ENCODE measurements at regions not wholly inside any gene's neighbourhood (a gene's known extent, or its start where the extent isn't known, plus 50 kb on each side); places are given as distances from the start of the nearest gene placed in this dataset.
"Not testable (repeated sequence)": the region's sequence is repeated elsewhere in the genome, so short reads cannot be mapped to it uniquely, and the experiment has no call there.

DNA sequence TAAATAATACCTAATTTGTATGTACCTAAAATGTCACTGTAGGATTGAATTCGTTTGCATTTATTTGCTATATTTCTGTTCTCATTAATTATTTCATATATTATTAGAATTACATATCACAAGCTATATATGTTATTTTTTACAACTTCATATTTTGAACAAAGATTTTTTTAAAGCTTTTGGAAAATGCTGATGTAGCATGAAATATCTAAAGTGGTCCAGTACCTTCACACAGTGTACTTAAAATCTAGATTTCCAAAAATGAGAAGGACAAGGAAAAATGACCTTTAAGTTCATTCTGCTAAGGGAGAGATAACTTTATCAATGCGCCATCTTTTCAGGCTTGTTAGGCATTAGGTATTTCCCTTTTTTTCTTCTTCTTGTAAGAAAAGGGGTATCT lies 71.8 kb downstream of the LARP7 start:
- intact Hi-C loops (cut with DNase I) = no loop called here
- no peak for DNase-seq (ENCODE audit: low spot score)

GRCh38 chr4:112714922-112715901 lies 78.3 kb downstream of the LARP7 start:
- no peak for DNase-seq (ENCODE audit: low spot score)
- intact Hi-C loops (cut with DNase I) = no loop called here

DNA sequence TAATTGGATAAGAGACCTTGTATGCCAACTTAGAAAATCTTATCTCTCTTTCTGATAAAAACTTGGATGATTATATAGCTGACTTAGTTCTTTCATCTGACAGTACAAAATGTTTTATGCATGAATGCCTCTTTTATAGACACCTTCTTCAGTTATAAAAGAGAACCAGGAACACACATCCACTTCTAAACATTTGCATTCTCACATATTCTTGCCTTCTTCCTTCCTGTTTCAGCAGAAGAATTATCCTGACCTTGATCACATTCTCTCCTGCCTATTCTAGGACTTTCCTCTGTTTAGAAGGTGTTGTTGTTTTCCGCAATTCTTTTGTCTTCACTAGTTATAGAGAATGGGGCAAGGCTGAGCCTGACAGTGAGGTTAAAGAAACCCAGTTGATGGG lies 80.9 kb downstream of the LARP7 start:
- DNase-seq (ENCODE audit: low spot score) = no peak
- intact Hi-C loops (cut with DNase I) = no loop called here

DNA sequence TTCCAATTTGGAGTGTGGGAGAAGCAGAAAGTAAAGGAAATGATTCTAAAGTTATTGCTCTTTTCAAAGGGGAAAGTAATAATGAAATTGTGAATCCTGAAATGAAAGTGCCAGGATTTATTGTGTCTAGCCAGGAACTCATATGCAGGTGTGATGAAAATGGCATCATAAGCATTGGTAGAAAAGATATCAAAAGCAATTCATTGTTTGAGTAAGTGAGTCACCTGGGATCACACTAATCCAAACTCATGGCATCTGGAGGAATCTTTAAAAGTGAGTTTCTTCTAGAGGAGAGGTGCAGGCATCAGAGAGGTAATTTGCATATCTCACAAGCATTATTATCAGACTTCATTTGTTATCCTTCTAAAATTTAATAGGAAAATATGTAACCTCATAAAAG lies 84.7 kb downstream of the LARP7 start:
- DNase-seq (ENCODE audit: low spot score) = no peak
- intact Hi-C loops (cut with DNase I) = no loop called here

DNA sequence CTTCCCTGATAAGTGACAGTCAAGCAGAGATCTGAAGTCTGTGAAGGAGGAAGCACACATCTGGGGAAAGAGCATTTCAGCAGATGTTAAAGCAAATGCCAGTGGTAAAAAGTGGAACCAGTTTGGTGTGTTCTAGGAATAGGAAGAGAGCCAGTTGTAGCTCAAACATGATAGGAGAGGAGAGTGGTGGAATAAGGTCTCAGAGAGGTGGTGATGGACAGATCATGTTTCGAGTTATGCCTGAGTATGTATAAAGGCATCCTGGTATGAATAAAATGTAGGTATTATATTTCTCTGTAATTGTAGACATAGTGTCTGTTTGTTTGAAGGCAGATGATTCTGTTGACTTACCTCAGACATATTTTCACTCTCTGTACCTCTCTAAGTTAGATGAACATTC lies 89.1 kb downstream of the LARP7 start:
- intact Hi-C loops (cut with DNase I) = no loop called here
- no peak for DNase-seq (ENCODE audit: low spot score)

GRCh38 chr4:112727728-112728127 lies 90.8 kb downstream of the LARP7 start:
- intact Hi-C loops (cut with DNase I); DNase-seq (ENCODE audit: low spot score): not testable (repeated sequence)

- DNase-seq (ENCODE audit: low spot score) = no peak
- intact Hi-C loops (cut with DNase I) = no loop called here
Measured at GRCh38 chr4:112731715-112732114, 94.8 kb downstream of the LARP7 start.

DNA sequence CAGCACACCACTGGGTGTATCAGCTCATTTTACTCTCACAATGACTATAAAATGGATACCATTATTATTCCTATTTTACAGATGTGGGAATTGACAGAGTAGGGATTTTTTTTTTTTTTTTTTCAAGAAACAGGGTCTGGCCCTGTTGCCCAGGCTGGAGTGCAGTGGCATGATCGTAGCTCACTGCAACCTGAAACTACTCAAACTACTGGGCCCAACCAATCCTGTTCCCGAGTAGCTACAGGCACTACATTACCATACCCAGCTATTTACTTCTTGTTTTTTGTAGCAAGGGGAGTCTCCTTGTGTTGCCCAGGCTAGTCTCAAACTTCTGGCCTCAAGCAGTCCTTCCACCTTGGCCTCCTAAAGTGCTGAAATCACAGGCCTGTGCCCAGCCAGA lies 95.2 kb downstream of the LARP7 start:
- intact Hi-C loops (cut with DNase I) = no loop called here
- no peak for DNase-seq (ENCODE audit: low spot score)

DNA sequence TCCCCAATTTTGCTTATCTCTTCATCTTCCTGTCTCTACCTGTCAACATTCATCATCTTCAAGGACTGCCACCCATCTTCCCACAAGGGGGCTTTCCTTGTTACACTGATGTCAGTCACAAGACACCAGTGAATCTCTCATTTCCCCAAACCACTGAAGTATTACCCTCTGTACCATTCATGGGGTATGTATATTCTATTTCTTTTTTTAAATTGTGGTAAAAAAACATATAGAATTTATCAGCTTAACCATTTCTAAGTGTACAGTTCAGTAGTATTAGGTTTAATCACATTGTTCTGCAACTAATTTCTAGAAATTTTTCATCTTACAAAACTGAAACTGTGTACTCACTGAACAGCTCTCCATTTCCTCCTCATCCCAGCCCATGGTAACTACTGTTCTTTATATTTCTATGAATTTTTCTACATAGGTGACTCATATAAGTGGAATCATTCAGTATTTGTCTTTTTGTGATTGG lies 98.6 kb downstream of the LARP7 start:
- no peak for DNase-seq (ENCODE audit: low spot score)
- intact Hi-C loops (cut with DNase I) = no loop called here

DNA sequence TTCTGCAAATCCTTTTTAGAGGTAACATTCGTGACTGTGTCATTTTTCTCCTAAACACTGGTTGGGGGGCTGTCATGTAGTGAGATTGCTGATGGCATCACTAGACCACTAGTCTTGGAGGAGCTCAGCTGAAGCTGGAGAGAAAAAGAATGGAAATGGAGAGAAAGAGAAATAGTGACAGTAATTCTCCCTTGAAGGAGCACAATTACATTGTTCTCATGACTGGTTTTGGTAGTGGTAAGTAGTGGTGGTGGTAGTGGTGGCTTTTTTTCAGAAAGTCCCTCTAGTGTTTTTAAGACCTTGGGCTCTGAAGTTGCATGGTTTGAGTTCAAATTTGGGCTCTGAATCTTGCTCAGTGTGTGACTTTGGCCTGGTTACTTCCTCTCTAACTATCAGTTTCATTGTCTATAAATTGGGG lies 99.8 kb downstream of the LARP7 start:
- no peak for DNase-seq (ENCODE audit: low spot score)
- intact Hi-C loops (cut with DNase I) = no loop called here

- no peak for DNase-seq (ENCODE audit: low spot score)
- intact Hi-C loops (cut with DNase I) = no loop called here
Measured at GRCh38 chr4:112739442-112739841, 102.5 kb downstream of the LARP7 start.

- no peak for DNase-seq (ENCODE audit: low spot score)
- intact Hi-C loops (cut with DNase I) = no loop called here
Measured at GRCh38 chr4:112747036-112747435, 110.1 kb downstream of the LARP7 start.

- intact Hi-C loops (cut with DNase I) = no loop called here
- no peak for DNase-seq (ENCODE audit: low spot score)
Measured at GRCh38 chr4:112748352-112748878, 111.5 kb downstream of the LARP7 start.

DNA sequence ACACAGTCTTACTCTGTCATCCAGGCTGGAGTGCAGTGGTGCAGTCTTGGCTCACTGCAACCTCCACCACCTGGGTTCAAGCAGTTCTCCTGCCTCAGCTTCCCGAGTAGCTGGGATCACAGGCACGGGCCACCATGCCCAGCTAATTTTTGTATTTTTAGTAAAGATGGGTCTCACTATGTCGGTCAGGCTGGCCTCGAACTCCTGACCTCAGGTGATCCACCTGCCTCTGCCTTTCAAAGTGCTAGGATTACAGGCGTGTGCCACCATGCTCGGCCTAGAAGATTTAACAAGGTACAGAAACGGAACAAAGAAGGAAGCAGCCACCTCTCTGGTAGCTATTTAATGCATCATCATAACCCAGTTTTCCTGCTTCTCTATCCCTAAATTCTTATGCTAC lies 113.8 kb downstream of the LARP7 start:
- DNase-seq (ENCODE audit: low spot score) = not testable (repeated sequence)
- intact Hi-C loops (cut with DNase I) = loop anchor here in 1 of 2 donors (10.0 kb wide), 1 partner anchor 194 kb away; no protein-coding TSS in a partner anchor

DNA sequence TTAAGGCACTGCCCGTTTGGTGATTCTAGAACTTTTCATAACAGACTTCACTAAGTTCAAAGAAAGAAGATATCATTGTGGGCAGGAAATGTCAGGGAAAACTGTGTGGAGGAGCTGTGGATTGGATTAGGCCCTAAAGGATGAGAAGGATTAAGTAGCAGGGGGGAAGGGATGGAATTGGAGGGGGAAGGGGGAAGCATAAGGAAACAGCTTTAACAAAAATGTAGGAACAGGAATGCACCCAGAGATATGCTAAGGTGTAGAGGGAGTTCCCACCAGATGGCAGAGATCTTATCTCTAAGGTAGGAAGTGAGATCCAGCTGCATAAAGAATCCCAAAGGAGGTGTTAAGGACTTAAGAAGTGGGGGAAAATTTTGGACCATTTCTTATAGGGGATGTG lies 114.5 kb downstream of the LARP7 start:
- DNase-seq (ENCODE audit: low spot score) = no peak
- intact Hi-C loops (cut with DNase I) = loop anchor here in 1 of 2 donors (10.0 kb wide), 1 partner anchor 193 kb away; no protein-coding TSS in a partner anchor

DNA sequence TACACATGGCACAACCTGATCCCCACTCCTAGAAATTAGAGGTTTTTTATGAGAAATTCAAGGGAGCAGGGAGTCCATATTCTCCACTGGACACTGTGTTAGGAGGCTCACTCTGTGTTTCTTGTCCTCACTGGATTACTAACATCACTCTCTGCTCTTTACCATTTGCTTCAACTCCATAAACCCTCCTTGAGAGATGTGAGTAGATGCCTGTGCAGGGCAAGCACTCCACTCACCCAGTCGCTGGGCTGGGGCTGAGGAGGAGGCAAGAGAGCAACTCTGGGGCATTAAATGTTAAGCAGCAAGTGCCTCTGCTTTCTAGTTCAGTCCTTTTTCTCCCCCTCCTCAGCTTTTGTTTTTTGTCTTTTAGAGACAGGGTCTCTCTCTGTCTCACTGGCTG lies 115.1 kb downstream of the LARP7 start:
- intact Hi-C loops (cut with DNase I) = loop anchor here in 1 of 2 donors (10.0 kb wide), 1 partner anchor 193 kb away; no protein-coding TSS in a partner anchor
- DNase-seq (ENCODE audit: low spot score) = no peak

- intact Hi-C loops (cut with DNase I) = loop anchor here in 1 of 2 donors (10.0 kb wide), 1 partner anchor 192 kb away; no protein-coding TSS in a partner anchor
- DNase-seq (ENCODE audit: low spot score) = no peak
Measured at GRCh38 chr4:112752510-112752909, 115.6 kb downstream of the LARP7 start.

GRCh38 chr4:112753333-112753732 lies 116.4 kb downstream of the LARP7 start:
- intact Hi-C loops (cut with DNase I) = loop anchor here in 1 of 2 donors (10.0 kb wide), 1 partner anchor 191 kb away; no protein-coding TSS in a partner anchor

GRCh38 chr4:112759313-112759712 lies 122.4 kb downstream of the LARP7 start:
- intact Hi-C loops (cut with DNase I) = loop anchor here in 1 of 2 donors (10.0 kb wide), 1 partner anchor 185 kb away; no protein-coding TSS in a partner anchor
- DNase-seq (ENCODE audit: low spot score) = no peak

More at GRCh38 chr4:112753333-112753732, 116.4 kb downstream of the LARP7 start:
- no peak for DNase-seq (ENCODE audit: low spot score)

DNA sequence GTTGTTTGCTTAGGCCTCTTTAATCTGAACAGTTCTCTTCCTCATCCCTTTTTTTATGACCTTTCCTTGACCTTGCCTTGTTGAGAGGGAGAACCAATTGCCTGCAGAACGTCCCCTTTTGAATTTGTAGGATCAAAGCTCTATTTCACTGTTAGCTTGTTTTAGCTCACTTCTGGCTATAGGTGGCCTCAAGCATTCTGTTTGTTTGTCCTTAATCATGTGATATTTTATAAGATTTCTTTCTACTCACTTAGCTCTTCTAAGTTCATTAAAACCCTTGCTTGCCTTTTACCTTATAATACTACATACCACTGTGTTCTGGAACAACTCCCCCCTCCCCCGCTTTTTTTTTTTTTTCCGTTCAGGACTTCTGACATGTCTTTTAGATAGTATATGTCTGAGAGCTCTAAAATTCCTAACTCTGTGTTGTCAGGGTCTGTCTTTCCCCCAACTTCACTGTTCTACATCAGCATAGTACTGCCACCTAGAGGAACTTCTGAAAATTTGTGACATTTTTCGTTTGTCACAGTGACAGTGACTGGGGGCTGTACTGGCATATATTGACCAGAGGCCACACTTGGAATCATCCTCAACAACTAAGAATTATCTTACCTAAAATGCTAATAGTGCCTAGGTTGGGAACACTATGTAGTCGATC lies 128.5 kb downstream of the LARP7 start:
- intact Hi-C loops (cut with DNase I) = loop anchor here (10.0 kb wide), 1 partner anchor 131 kb away; the partner anchor contains the start of genes LARP7 (in 2 of the 2) and ZGRF1 (in 2 of the 2)
- no peak for DNase-seq (ENCODE audit: low spot score)

Data from posterior vena cava (tissue), 2 donors.